H1 (cell line): ENCODE measurements at regions not wholly inside any gene's neighbourhood (a gene's known extent, or its start where the extent isn't known, plus 50 kb on each side); places are given as distances from the start of the nearest gene placed in this dataset.
A peak's percentile ranks its signal among the peaks of the same experiment; 100 is the strongest.

Experiments
- CTCF ChIA-PET: fragments of 300-600 bp; sonication (Branson Sonifier 250); formaldehyde crosslinking; loops from one replicate; lab custom pipeline; 2021; ENCODE audit not compliant: partially characterized antibody; lab: Charles Lee
- POLR2A ChIA-PET: fragments of 300-600 bp; sonication (Branson Sonifier 250); formaldehyde crosslinking; loops from one replicate; lab custom pipeline; 2021; ENCODE audit warnings: inconsistent platforms; ENCODE audit not compliant: partially characterized antibody; lab: Charles Lee
- DNase-seq, 2 experiments: peaks; one replicate each; pipeline versions ENCODE4 v3.0.0 to v3.0.0-alpha.2; 2010 to 2022; ENCODE audit warnings: low spot score in 2 of 2, low read depth in 1 of 2, mixed read lengths in 1 of 2
- FAIRE-seq: peaks from 2 replicates; lab custom pipeline; 2011; peaks lifted over from hg19 to GRCh38; lab: Jason Lieb, UNC
- H2AFZ ChIP-seq: 2 replicates; pipeline ENCODE4 v1.8.1; 2012; ENCODE audit warnings: low read length, inconsistent platforms
- H2AK5ac ChIP-seq: 2 replicates; pipeline ENCODE4 v1.6.1; 2013; ENCODE audit warnings: low read depth, low read length
- H2BK120ac ChIP-seq: replicated peaks from 2 replicates; pipeline ENCODE3; 2013; ENCODE audit warnings: low read depth, low read length, inconsistent platforms
- H2BK12ac ChIP-seq: 2 replicates; pipeline ENCODE4 v1.6.1; 2013; ENCODE audit warnings: low read depth, low read length
- H2BK15ac ChIP-seq: 2 replicates; pipeline ENCODE4 v1.6.1; 2013; ENCODE audit warnings: low read length
- H2BK20ac ChIP-seq: 2 replicates; pipeline ENCODE4 v1.6.1; 2013; ENCODE audit warnings: low read length
- H2BK5ac ChIP-seq: 2 replicates; pipeline ENCODE4 v1.6.1; 2013; ENCODE audit warnings: low read depth, low read length
- H3K14ac ChIP-seq: 2 replicates; pipeline ENCODE4 v1.6.1; 2013; ENCODE audit warnings: inconsistent platforms; ENCODE audit not compliant: insufficient read length
- H3K18ac ChIP-seq: 2 replicates; pipeline ENCODE4 v1.6.1; 2013; ENCODE audit warnings: low read length; ENCODE audit errors: extremely low read depth
- H3K23ac ChIP-seq: 2 replicates; pipeline ENCODE4 v1.6.1; 2013; ENCODE audit warnings: inconsistent platforms; ENCODE audit not compliant: insufficient read length
- H3K23me2 ChIP-seq: 2 replicates; pipeline ENCODE4 v1.6.1; 2013; ENCODE audit warnings: low read depth, low read length
- H3K27ac ChIP-seq: 2 replicates; pipeline ENCODE4 v1.6.1; 2011; ENCODE audit warnings: low read depth, low read length, inconsistent platforms
- H3K27me3 ChIP-seq, 4 experiments: replicated peaks in 1 of 4; 1 replicate in 1 of 4; 2 replicates in 3 of 4; pipeline versions ENCODE4 v1.6.1 to v1.8.1; 2011 to 2013; ENCODE audit warnings: low read length in 3 of 4, mild to moderate bottlenecking in 3 of 4, inconsistent platforms in 2 of 4, mixed read lengths in 2 of 4, moderate library complexity in 1 of 4; ENCODE audit not compliant: control insufficient read depth in 3 of 4, insufficient read depth in 3 of 4; ENCODE audit errors: extremely low read depth in 1 of 4
- H3K36me3 ChIP-seq, 4 experiments: 2 replicates each; pipeline versions ENCODE4 v1.6.1 to v1.8.1; 2011 to 2013; ENCODE audit warnings: mild to moderate bottlenecking in 4 of 4, low read length in 3 of 4, moderate library complexity in 2 of 4, control low read depth in 1 of 4, inconsistent platforms in 1 of 4; ENCODE audit not compliant: insufficient read depth in 4 of 4, control insufficient read depth in 2 of 4
- H3K4ac ChIP-seq: replicated peaks from 2 replicates; pipeline ENCODE3; 2013; ENCODE audit warnings: low read length, low read depth, mixed read lengths, inconsistent platforms; ENCODE audit not compliant: insufficient read length
- H3K4me1 ChIP-seq, 4 experiments: replicated peaks in 1 of 4; 1 replicate in 1 of 4; 2 replicates in 3 of 4; pipeline versions ENCODE4 v1.6.1 to v1.8.1; 2011 to 2013; ENCODE audit warnings: low read length in 3 of 4, inconsistent platforms in 2 of 4, mixed read lengths in 1 of 4; ENCODE audit not compliant: insufficient read depth in 4 of 4, control insufficient read depth in 3 of 4
- H3K4me2 ChIP-seq, 2 experiments: 2 replicates each; pipeline versions ENCODE4 v1.6.1 to v1.8.1; 2011 to 2013; ENCODE audit warnings: low read depth in 2 of 2, low read length in 2 of 2, control low read depth in 1 of 2, inconsistent platforms in 1 of 2, mild to moderate bottlenecking in 1 of 2; ENCODE audit not compliant: insufficient read depth in 1 of 2
- H3K4me3 ChIP-seq, 4 experiments: fragments of 200-600, 300-600 bp in 1 of 4; sonication (generic), shearing (Covaris generic), sonication (Bioruptor Twin) in 1 of 4; 2 replicates each; pipeline versions ENCODE4 v1.5.1 to v1.8.1; 2011 to 2016; ENCODE audit warnings: low read length in 4 of 4, low read depth in 3 of 4, control low read depth in 2 of 4, inconsistent platforms in 2 of 4, mild to moderate bottlenecking in 2 of 4, mixed read lengths in 1 of 4, moderate library complexity in 1 of 4; ENCODE audit not compliant: insufficient read depth in 2 of 4; ENCODE audit errors: extremely low read depth in 1 of 4
- H3K56ac ChIP-seq: replicated peaks from 2 replicates; pipeline ENCODE3; 2013; ENCODE audit warnings: low read depth, mild to moderate bottlenecking, mixed read lengths, low read length, inconsistent platforms; ENCODE audit not compliant: insufficient read length
- H3K79me1 ChIP-seq: 2 replicates; pipeline ENCODE4 v1.6.1; 2013; ENCODE audit warnings: low read depth, low read length, control low read depth
- H3K79me2 ChIP-seq, 2 experiments: 2 replicates each; pipeline versions ENCODE4 v1.6.1 to v1.8.1; 2012 to 2013; ENCODE audit warnings: low read length in 2 of 2, mild to moderate bottlenecking in 2 of 2, inconsistent platforms in 1 of 2; ENCODE audit not compliant: insufficient read depth in 2 of 2, control insufficient read depth in 1 of 2
- H3K9ac ChIP-seq, 4 experiments: replicated peaks in 1 of 4; 1 replicate in 1 of 4; 2 replicates in 3 of 4; pipeline versions ENCODE4 v1.6.1 to v1.8.1; 2011 to 2013; ENCODE audit warnings: low read depth in 3 of 4, low read length in 3 of 4, control low read depth in 2 of 4, mild to moderate bottlenecking in 2 of 4, moderate library complexity in 2 of 4, inconsistent platforms in 1 of 4; ENCODE audit errors: extremely low read depth in 1 of 4
- H3K9me3 ChIP-seq, 2 experiments: 2 replicates each; pipeline versions ENCODE4 v1.6.1 to v1.8.1; 2012 to 2013; ENCODE audit warnings: mild to moderate bottlenecking in 2 of 2, moderate library complexity in 2 of 2, control low read depth in 1 of 2, inconsistent platforms in 1 of 2, low read depth in 1 of 2, low read length in 1 of 2, mixed read lengths in 1 of 2; ENCODE audit not compliant: insufficient read depth in 2 of 2
- H4K20me1 ChIP-seq, 2 experiments: replicated peaks in 1 of 2; 2 replicates each; pipeline versions ENCODE3 to v1.8.1; 2011 to 2013; ENCODE audit warnings: inconsistent platforms in 2 of 2, low read length in 2 of 2, mild to moderate bottlenecking in 1 of 2; ENCODE audit not compliant: insufficient read depth in 2 of 2, control insufficient read depth in 1 of 2
- H4K5ac ChIP-seq: 2 replicates; pipeline ENCODE4 v1.6.1; 2013; ENCODE audit warnings: low read length, low read depth, mixed read lengths, inconsistent platforms; ENCODE audit not compliant: insufficient read length
- H4K8ac ChIP-seq: 2 replicates; pipeline ENCODE4 v1.8.0; 2013; ENCODE audit warnings: mild to moderate bottlenecking, moderate library complexity, low read length, inconsistent platforms; ENCODE audit not compliant: insufficient read depth; ENCODE audit errors: extremely low read depth
- H4K91ac ChIP-seq: replicated peaks from 2 replicates; pipeline ENCODE3; 2013; ENCODE audit warnings: low read length, mixed read lengths, inconsistent platforms; ENCODE audit not compliant: insufficient read length
- ASH2L ChIP-seq: fragments of 200-600, 300-600 bp; sonication (generic); IDR thresholded peaks from one replicate; pipeline ENCODE4 v1.7.1; 2017; ENCODE audit warnings: low read length
- ATF2 ChIP-seq: IDR thresholded peaks from 2 replicates; pipeline ENCODE4 v1.6.1; 2012; ENCODE audit warnings: low read length, inconsistent platforms
- BCL11A ChIP-seq, 2 experiments: IDR thresholded peaks; one replicate each; pipeline ENCODE4 v1.6.1; 2011; ENCODE audit warnings: low read depth in 2 of 2, low read length in 2 of 2, mild to moderate bottlenecking in 2 of 2
- GTF2F1 ChIP-seq: IDR thresholded peaks from 2 replicates; pipeline ENCODE4 v1.6.1; 2012; ENCODE audit warnings: low read depth, low read length, improper control_type of control experiment, borderline replicate concordance
- KDM4A ChIP-seq: IDR thresholded peaks from one replicate; pipeline ENCODE4 v1.7.1; 2012; ENCODE audit warnings: low read depth, mild to moderate bottlenecking, moderate library complexity, low read length, inconsistent platforms; ENCODE audit not compliant: severe bottlenecking
- MAX ChIP-seq: IDR thresholded peaks from 2 replicates; pipeline ENCODE4 v1.6.1; 2012; ENCODE audit warnings: inconsistent platforms
- POLR2A ChIP-seq, 2 experiments: IDR thresholded peaks; 1 replicate in 1 of 2; 2 replicates in 1 of 2; pipeline ENCODE4 v1.6.1; 2011; ENCODE audit warnings: low read depth in 2 of 2, low read length in 2 of 2, mild to moderate bottlenecking in 2 of 2; ENCODE audit errors: control extremely low read depth in 1 of 2
- RBBP5 ChIP-seq: IDR thresholded peaks from 2 replicates; pipeline ENCODE4 v1.7.1; 2012; ENCODE audit warnings: low read depth, mild to moderate bottlenecking, inconsistent platforms, low read length, moderate library complexity, borderline replicate concordance
- TCF12 ChIP-seq: IDR thresholded peaks from 2 replicates; pipeline ENCODE4 v1.6.1; 2011; ENCODE audit warnings: low read depth, mild to moderate bottlenecking, low read length

DNA sequence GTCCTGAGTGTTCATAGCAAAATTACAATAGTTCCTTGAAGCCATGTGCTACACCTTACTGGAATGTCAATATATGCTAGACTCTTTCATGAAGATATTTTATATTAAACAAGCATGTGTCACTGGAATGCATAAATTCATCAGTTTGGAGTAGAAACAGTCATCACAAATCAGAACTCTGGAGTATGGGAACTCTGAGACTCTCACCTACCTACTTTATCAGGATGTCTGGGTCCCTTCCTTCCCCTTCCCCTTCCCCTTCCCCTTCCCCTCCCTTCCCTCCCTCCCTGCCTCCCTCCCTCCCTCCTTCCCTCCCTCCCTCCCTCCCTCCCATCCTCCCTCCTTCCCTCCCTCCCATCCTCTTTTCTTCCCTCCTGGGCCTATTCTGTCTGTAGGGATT, 144.7 kb upstream of the PEX5L start:
- Histone ChIP-seq H3K23me2 (no peaks in the 10 kb centered on the region), H3K4me3 (no peak overlapping the region), H2AK5ac (no peak overlapping the region), H2BK20ac (no peak overlapping the region), H3K9ac (no peak overlapping the region), H3K4ac (no peak overlapping the region), H3K79me2 (no peaks in the 10 kb centered on the region), H3K56ac (no peak overlapping the region), H2BK15ac (no peak overlapping the region), H3K4me1 (peaks cover 0 to 9% (median 4%) of the 10 kb centered on the region in 4 experiments; a peak in 3 of 7 replicates), H4K8ac (no peak overlapping the region), H3K4me2 (no peak overlapping the region), H3K14ac (no peak overlapping the region), H3K79me1 (no peaks in the 10 kb centered on the region), H3K9me3 (no peaks in the 10 kb centered on the region), H2BK12ac (0 out of 2 replicates have a peak overlapping the region, but pooled peaks have one; percentile 91), H2BK5ac (no peak overlapping the region), H3K23ac (no peak overlapping the region), H3K18ac (no peak overlapping the region), H2AFZ (no peak overlapping the region), H2BK120ac (no peak overlapping the region), H3K27me3 (no peaks in the 10 kb centered on the region), H4K20me1 (no peaks in the 10 kb centered on the region), H3K27ac (no peak overlapping the region), H4K91ac (no peak overlapping the region), H4K5ac (no peak overlapping the region), H3K36me3 (no peaks in the 10 kb centered on the region; a peak in 1 of 8 replicates)
- FAIRE-seq (no peak), DNase-seq (no peak)
- TF ChIP-seq ASH2L (no peak), KDM4A (no peak), ATF2 (no peak), BCL11A (IDR thresholded peaks at IDR 0.05; ENCODE audit: low read depth in 2 of 2, low read length in 2 of 2) (no peak), RBBP5 (no peak), POLR2A (IDR thresholded peaks at IDR 0.05; ENCODE audit: control extremely low read depth in 1 of 2, low read depth in 2 of 2, low read length in 2 of 2) (no peak), GTF2F1 (no peak), TCF12 (no peak), MAX (no peak)
- POLR2A ChIA-PET, result no interaction called here
- CTCF ChIA-PET, result no interaction called here
